Activated CD4-positive, CD25-positive, alpha-beta regulatory T cell treated with anti-CD3 and anti-CD28 coated beads, Interleukin-2, amount 50 U/mL, for 16 hours (primary cell): ENCODE measurements at regions not wholly inside any gene's neighbourhood (a gene's known extent, or its start where the extent isn't known, plus 50 kb on each side); places are given as distances from the start of the nearest gene placed in this dataset.
"Not testable (repeated sequence)": the region's sequence is repeated elsewhere in the genome, so short reads cannot be mapped to it uniquely, and the experiment has no call there.

Experiments used
- DNase-seq: peaks from one replicate; pipeline ENCODE4 v3.0.0-alpha.2; 2020; ENCODE audit warnings: low read depth, low spot score

- DNase-seq, result no peak
Observed at GRCh38 chr6:163709693-163710092, 295.2 kb downstream of the QKI start.

GRCh38 chr6:163709255-163709654, 294.7 kb downstream of the QKI start:
- no peak for DNase-seq

DNA sequence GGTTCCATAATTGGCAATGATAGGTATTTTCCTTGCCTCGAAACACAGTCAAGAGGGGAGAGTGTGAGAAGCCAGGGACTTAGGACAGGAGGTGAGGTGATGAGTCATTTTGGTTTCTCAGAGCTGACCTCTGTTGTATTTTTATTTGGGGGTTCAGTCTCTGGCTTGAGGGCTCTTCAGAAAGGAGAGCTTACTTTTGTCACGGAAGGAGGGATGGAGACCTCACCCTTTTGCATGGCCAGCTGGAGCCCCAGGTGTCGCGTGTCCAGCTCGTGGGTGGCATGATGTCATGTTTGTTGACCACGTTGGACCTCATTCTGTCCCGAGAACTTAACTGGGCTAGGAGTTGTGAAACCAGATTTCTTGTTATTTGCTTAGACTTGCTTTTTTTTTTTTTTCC, 293.9 kb downstream of the QKI start:
- DNase-seq, result no peak

- no peak for DNase-seq
Observed at GRCh38 chr6:163707387-163708355, 293.2 kb downstream of the QKI start.

- no peak for DNase-seq
Observed at GRCh38 chr6:163706500-163707087, 292.1 kb downstream of the QKI start.

GRCh38 chr6:163705923-163706322, 291.4 kb downstream of the QKI start:
- no peak for DNase-seq

DNA sequence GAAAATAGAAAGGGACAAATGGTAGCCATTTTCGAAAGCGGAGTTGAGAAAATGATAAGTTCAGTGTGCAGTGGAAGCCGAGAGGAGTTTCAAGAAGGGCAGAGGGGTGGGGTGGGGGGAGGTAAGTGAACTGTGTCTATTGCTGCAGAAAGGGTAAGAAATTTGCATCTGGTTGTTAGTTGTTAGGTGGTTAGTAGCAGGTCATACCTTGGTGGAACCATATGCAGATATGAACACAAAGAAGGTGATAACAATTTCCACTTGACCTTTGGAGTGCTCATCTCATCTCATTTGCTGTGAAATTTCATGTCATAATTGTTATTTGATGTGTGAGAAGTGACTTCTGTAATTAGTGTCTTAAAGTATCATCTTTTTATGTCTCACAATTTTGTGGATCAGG, 288.2 kb downstream of the QKI start:
- no peak for DNase-seq

GRCh38 chr6:163701762-163702161, 287.2 kb downstream of the QKI start:
- no peak for DNase-seq

DNA sequence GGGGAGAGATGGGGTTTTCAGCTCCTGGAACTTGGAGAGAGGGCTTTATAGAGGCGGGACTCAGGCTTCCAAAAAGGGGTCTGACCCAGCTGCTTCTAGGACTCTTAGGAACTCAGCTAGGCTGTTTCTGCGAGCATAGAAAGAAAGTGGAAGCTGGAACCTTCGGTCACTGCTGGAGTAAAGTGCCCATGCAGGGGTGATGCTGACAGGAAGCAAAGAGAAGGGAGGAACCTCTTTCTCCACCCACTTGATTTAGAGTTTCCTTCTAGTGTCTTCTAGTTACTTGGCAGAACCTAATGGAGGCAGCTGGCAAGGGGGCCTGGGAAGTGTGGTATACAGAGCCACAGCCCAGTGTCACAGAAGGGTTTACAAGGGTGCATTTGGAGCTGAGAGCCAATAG, 283.6 kb downstream of the QKI start:
- DNase-seq, result no peak

- not testable (repeated sequence) for DNase-seq
Observed at GRCh38 chr6:163696311-163696710, 281.8 kb downstream of the QKI start.

GRCh38 chr6:163695414-163695864, 280.9 kb downstream of the QKI start:
- DNase-seq, result no peak

- DNase-seq, result no peak
Observed at GRCh38 chr6:163694988-163695398, 280.5 kb downstream of the QKI start.

DNA sequence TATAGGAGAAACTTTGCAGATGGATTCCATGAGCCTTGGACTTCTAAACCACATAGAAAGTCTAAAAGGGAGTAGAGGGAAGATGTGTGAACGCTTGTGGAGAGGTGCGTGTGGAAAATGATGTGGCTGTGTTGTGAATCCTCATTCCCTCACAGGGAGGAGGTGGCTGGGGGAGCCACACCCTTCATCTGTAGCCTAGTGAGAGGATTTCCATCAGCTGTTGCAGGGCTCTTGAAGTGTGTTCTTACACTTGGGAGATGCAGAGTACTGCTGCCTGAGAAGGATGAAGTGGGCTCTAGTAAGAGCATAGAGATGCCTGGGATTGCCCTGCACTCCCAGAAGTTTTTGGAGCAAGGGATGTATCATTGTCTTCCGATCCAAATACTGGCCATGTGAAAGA, 279.6 kb downstream of the QKI start:
- no peak for DNase-seq

DNA sequence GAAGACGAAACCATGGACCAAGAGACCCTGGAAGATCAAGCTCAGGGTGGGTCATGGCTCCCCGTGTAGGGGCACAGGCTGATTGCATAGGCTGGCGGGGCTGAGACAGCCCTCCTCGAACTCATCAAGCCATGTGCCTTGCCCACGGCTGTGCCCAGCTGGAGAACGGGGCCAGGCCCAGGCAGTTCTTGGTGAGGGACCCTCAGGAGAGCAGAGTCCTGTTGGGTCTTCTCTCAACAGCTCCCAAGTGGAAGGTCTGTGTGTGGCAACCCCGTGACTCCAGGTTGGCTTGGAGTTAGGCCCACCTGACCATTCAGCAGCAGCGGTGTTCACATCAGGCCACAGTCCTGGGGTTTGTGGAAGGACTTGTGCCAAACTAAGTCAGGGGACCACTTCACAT, 276.5 kb downstream of the QKI start:
- no peak for DNase-seq

GRCh38 chr6:163688739-163689362, 274.3 kb downstream of the QKI start:
- DNase-seq, result no peak

GRCh38 chr6:163687075-163687474, 272.6 kb downstream of the QKI start:
- DNase-seq, result no peak

- no peak for DNase-seq
Observed at GRCh38 chr6:163686301-163686700, 271.8 kb downstream of the QKI start.

GRCh38 chr6:163683105-163683622, 268.6 kb downstream of the QKI start:
- no peak for DNase-seq

DNA sequence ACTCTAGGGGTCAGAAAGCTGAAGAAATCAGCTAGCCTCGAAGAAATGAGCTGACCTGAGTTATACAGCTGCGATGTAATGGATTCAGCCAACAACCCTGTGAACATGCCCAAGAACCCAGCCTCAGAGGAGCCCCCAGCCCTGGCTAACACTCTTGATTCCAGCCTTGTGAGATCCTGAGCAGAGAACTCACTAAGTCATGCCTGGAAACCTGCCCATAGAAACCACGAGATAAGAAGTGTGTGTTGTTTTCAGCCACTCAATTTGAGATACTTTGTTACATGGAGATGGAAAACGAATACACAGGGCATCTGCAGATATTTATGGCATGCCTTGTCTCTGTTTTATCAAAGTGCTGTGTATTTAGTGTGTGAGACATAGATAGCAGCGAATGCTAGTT, 265.2 kb downstream of the QKI start:
- no peak for DNase-seq

- DNase-seq, result no peak
Observed at GRCh38 chr6:163679012-163679660, 264.6 kb downstream of the QKI start.

GRCh38 chr6:163675611-163676010, 261.1 kb downstream of the QKI start:
- DNase-seq, result no peak

- DNase-seq, result no peak
Observed at GRCh38 chr6:163672710-163673109, 258.2 kb downstream of the QKI start.
